ENCODE measurements at regions not wholly inside any gene's neighbourhood (a gene's known extent, or its start where the extent isn't known, plus 50 kb on each side); places are given as distances from the start of the nearest gene placed in this dataset.

- H3K27me3 Mint-ChIP-seq (ENCODE audit: unreplicated experiment), result no peaks in the 10 kb centered on the region
- no peak for TF ChIP-seq CTCF (IDR thresholded peaks at IDR 0.05; ENCODE audit: unreplicated experiment)
- H3K9me3 Mint-ChIP-seq (ENCODE audit: unreplicated experiment), result no peaks in the 10 kb centered on the region
- H3K36me3 Mint-ChIP-seq (ENCODE audit: low read depth, unreplicated experiment), result no peaks in the 10 kb centered on the region
- H3K27ac Mint-ChIP-seq (ENCODE audit: unreplicated experiment), result no peak overlapping the region
- H3K4me3 Mint-ChIP-seq (ENCODE audit: unreplicated experiment), result no peak overlapping the region
- H3K4me1 Mint-ChIP-seq (ENCODE audit: unreplicated experiment), result no peaks in the 10 kb centered on the region
- no peak for DNase-seq (ENCODE audit: low spot score)
Measured at GRCh38 chr16:55091213-55091870, 160.7 kb downstream of the IRX5 start.

- H3K4me1 Mint-ChIP-seq (ENCODE audit: unreplicated experiment), result no peaks in the 10 kb centered on the region
- no peak for TF ChIP-seq CTCF (IDR thresholded peaks at IDR 0.05; ENCODE audit: unreplicated experiment)
- no peaks in the 10 kb centered on the region for H3K9me3 Mint-ChIP-seq (ENCODE audit: unreplicated experiment)
- H3K4me3 Mint-ChIP-seq (ENCODE audit: unreplicated experiment), result no peak overlapping the region
- DNase-seq (ENCODE audit: low spot score), result no peak
- no peaks in the 10 kb centered on the region for H3K27me3 Mint-ChIP-seq (ENCODE audit: unreplicated experiment)
- H3K36me3 Mint-ChIP-seq (ENCODE audit: low read depth, unreplicated experiment), result no peaks in the 10 kb centered on the region
- H3K27ac Mint-ChIP-seq (ENCODE audit: unreplicated experiment), result no peak overlapping the region
Measured at GRCh38 chr16:55091871-55092230, 161.2 kb downstream of the IRX5 start.

GRCh38 chr16:55100100-55100499, 169.4 kb downstream of the IRX5 start:
- no peak for DNase-seq (ENCODE audit: low spot score)
- Mint-ChIP-seq H3K27me3 (ENCODE audit: unreplicated experiment) (peaks cover 1% of the 10 kb centered on the region), H3K4me3 (ENCODE audit: unreplicated experiment) (no peak overlapping the region), H3K9me3 (ENCODE audit: unreplicated experiment) (no peaks in the 10 kb centered on the region), H3K27ac (ENCODE audit: unreplicated experiment) (no peak overlapping the region), H3K36me3 (ENCODE audit: low read depth, unreplicated experiment) (no peaks in the 10 kb centered on the region), H3K4me1 (ENCODE audit: unreplicated experiment) (no peaks in the 10 kb centered on the region)
- no peak for TF ChIP-seq CTCF (IDR thresholded peaks at IDR 0.05; ENCODE audit: unreplicated experiment)

GRCh38 chr16:55101026-55101425, 170.4 kb downstream of the IRX5 start:
- no peak for DNase-seq (ENCODE audit: low spot score)
- TF ChIP-seq CTCF (IDR thresholded peaks at IDR 0.05; ENCODE audit: unreplicated experiment), result no peak
- Mint-ChIP-seq H3K36me3 (ENCODE audit: low read depth, unreplicated experiment) (no peaks in the 10 kb centered on the region), H3K27me3 (ENCODE audit: unreplicated experiment) (peaks cover 1% of the 10 kb centered on the region), H3K9me3 (ENCODE audit: unreplicated experiment) (no peaks in the 10 kb centered on the region), H3K4me1 (ENCODE audit: unreplicated experiment) (no peaks in the 10 kb centered on the region), H3K4me3 (ENCODE audit: unreplicated experiment) (no peak overlapping the region), H3K27ac (ENCODE audit: unreplicated experiment) (no peak overlapping the region)

- H3K27ac Mint-ChIP-seq (ENCODE audit: unreplicated experiment), result no peak overlapping the region
- H3K9me3 Mint-ChIP-seq (ENCODE audit: unreplicated experiment), result no peaks in the 10 kb centered on the region
- H3K27me3 Mint-ChIP-seq (ENCODE audit: unreplicated experiment), result peaks cover 4% of the 10 kb centered on the region
- no peak for DNase-seq (ENCODE audit: low spot score)
- no peaks in the 10 kb centered on the region for H3K36me3 Mint-ChIP-seq (ENCODE audit: low read depth, unreplicated experiment)
- no peak for TF ChIP-seq CTCF (IDR thresholded peaks at IDR 0.05; ENCODE audit: unreplicated experiment)
- H3K4me1 Mint-ChIP-seq (ENCODE audit: unreplicated experiment), result no peaks in the 10 kb centered on the region
- H3K4me3 Mint-ChIP-seq (ENCODE audit: unreplicated experiment), result no peak overlapping the region
Measured at GRCh38 chr16:55102077-55102476, 171.4 kb downstream of the IRX5 start.
